Gastroesophageal sphincter (tissue), 4 donors: ENCODE measurements at regions not wholly inside any gene's neighbourhood (a gene's known extent, or its start where the extent isn't known, plus 50 kb on each side); places are given as distances from the start of the nearest gene placed in this dataset.

Experiments used
- ATAC-seq: fragments of 150-250 bp; one replicate; pipeline ENCODE4 v1.9.1; 2016; ENCODE audit warnings: mild to moderate bottlenecking, moderate library complexity
- H3K27ac ChIP-seq, 4 donors: fragments of 200-600 bp; sonication (generic) in 3 of 4; 1 replicate in 3 of 4; 2 replicates in 1 of 4; pipeline ENCODE4 v1.5.1; 2016 to 2019
- H3K27me3 ChIP-seq: fragments of 200-600 bp; sonication (generic); one replicate; pipeline ENCODE4 v1.5.1; 2019
- H3K36me3 ChIP-seq, 2 donors: fragments of 200-600 bp; sonication (generic); one replicate each; pipeline ENCODE4 v1.5.1; 2019; ENCODE audit warnings: control low read depth in 1 of 2
- H3K4me1 ChIP-seq, 3 donors: fragments of 200-600 bp; sonication (generic); 1 replicate in 2 of 3; 2 replicates in 1 of 3; pipeline ENCODE4 v1.5.1; 2016 to 2019; ENCODE audit warnings: control low read depth in 2 of 3
- H3K4me3 ChIP-seq, 2 donors: fragments of 200-600 bp; sonication (generic); one replicate each; pipeline ENCODE4 v1.5.1; 2019; ENCODE audit warnings: mild to moderate bottlenecking in 1 of 2, moderate library complexity in 1 of 2
- H3K9me3 ChIP-seq, 3 donors: fragments of 200-600 bp; sonication (generic); one replicate each; pipeline ENCODE4 v1.5.1; 2017 to 2019; ENCODE audit warnings: control low read depth in 2 of 3
- EP300 ChIP-seq: sonication (generic); formaldehyde crosslinking; IDR thresholded peaks from one replicate; pipeline ENCODE4 v1.6.1; 2017; ENCODE audit warnings: antibody characterized with exemption, mild to moderate bottlenecking
- POLR2A ChIP-seq, 2 donors: fragments of 450-650 bp; IDR thresholded peaks; one replicate each; pipeline ENCODE4 v1.6.1; 2017; ENCODE audit warnings: antibody characterized with exemption in 2 of 2, mild to moderate bottlenecking in 2 of 2, moderate library complexity in 1 of 2
- POLR2AphosphoS5 ChIP-seq: sonication (generic); formaldehyde crosslinking; IDR thresholded peaks from one replicate; pipeline ENCODE4 v1.6.1; 2017; ENCODE audit warnings: antibody characterized with exemption
- WGBS, 2 donors: methylation state at CpG; one replicate each; pipeline ENCODE4 v1.1.5; 2018; ENCODE audit warnings: low coverage in 1 of 2; 5-methylcytosine and 5-hydroxymethylcytosine counted together
- TF ChIP-seq, protein P1 (sequence below), 4 experiments: fragments of 200-600 bp in 2 of 4; fragments of 450-650 bp in 2 of 4; sonication (generic) in 1 of 4; IDR thresholded peaks; one replicate each; pipeline ENCODE4 v1.5.1; 2017 to 2019; ENCODE audit warnings: antibody characterized with exemption in 4 of 4, mild to moderate bottlenecking in 2 of 4, moderate library complexity in 2 of 4

DNA sequence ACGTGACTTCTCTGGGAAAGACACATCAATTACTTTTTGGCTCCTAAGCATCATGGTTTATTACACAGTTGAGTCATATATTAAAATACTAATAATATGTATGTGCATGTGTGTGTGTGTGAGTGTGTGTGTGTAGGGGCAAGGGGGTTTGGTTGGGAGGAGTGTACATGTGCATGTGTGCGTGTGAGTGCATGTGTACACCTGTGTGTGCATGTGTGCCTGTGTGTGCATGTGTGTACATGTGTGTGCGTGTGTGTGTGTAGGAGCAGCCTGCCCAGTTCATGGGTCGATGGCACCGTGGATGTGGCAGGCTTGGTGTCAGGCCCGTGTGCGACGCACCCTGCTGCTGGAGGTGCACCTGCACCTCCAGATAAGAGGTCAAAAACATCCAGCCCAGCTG is 99.0 kb upstream of the SNTG2 start:
- TF ChIP-seq POLR2A (IDR thresholded peaks at IDR 0.05) (no peak), EP300 (no peak), POLR2AphosphoS5 (no peak)
- TF ChIP-seq, protein P1, sequence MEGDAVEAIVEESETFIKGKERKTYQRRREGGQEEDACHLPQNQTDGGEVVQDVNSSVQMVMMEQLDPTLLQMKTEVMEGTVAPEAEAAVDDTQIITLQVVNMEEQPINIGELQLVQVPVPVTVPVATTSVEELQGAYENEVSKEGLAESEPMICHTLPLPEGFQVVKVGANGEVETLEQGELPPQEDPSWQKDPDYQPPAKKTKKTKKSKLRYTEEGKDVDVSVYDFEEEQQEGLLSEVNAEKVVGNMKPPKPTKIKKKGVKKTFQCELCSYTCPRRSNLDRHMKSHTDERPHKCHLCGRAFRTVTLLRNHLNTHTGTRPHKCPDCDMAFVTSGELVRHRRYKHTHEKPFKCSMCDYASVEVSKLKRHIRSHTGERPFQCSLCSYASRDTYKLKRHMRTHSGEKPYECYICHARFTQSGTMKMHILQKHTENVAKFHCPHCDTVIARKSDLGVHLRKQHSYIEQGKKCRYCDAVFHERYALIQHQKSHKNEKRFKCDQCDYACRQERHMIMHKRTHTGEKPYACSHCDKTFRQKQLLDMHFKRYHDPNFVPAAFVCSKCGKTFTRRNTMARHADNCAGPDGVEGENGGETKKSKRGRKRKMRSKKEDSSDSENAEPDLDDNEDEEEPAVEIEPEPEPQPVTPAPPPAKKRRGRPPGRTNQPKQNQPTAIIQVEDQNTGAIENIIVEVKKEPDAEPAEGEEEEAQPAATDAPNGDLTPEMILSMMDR (IDR thresholded peaks at IDR 0.05): no peak
- Histone ChIP-seq H3K4me3 (no peak overlapping the region), H3K4me1 (no peaks in the 10 kb centered on the region), H3K27me3 (peaks cover 3% of the 10 kb centered on the region), H3K36me3 (no peaks in the 10 kb centered on the region), H3K9me3 (no peaks in the 10 kb centered on the region), H3K27ac (no peak overlapping the region)
- 92 to 94% methylated on average over 2 to 8 of the region's 8 CpGs for WGBS, 2 donors
- ATAC-seq: no peak

DNA sequence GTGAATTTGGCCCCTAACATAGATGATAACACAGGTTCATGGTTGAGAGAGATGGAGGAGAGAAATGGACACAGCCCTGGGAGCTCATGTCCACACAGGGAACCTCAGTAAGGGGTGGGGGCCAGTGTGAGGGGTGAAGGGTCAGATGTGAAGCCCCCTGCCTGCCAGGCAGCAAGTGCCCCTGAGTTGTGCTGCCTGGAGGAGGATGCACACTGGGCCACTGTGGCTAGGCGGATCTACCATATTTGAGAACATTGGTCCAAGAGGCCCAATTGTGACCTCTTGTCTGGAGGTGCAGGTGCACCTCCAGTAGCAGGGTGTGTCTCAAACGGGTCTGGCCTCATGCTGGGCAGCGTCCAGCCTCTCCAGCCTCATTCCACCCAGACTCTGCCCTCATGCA is 99.6 kb upstream of the SNTG2 start:
- WGBS, 2 donors: 83 to 100% methylated on average over 1 to 2 of the region's 3 CpGs
- no peaks in the 10 kb centered on the region for H3K36me3 ChIP-seq
- no peaks in the 10 kb centered on the region for H3K4me1 ChIP-seq
- H3K27me3 ChIP-seq: peaks cover 3% of the 10 kb centered on the region
- H3K9me3 ChIP-seq: no peaks in the 10 kb centered on the region
- no peak for ATAC-seq
- no peak for TF ChIP-seq EP300
- TF ChIP-seq, protein P1 (IDR thresholded peaks at IDR 0.05): no peak
- no peak for TF ChIP-seq POLR2A (IDR thresholded peaks at IDR 0.05)
- TF ChIP-seq POLR2AphosphoS5: no peak
- H3K4me3 ChIP-seq: no peak overlapping the region
- H3K27ac ChIP-seq: no peak overlapping the region

DNA sequence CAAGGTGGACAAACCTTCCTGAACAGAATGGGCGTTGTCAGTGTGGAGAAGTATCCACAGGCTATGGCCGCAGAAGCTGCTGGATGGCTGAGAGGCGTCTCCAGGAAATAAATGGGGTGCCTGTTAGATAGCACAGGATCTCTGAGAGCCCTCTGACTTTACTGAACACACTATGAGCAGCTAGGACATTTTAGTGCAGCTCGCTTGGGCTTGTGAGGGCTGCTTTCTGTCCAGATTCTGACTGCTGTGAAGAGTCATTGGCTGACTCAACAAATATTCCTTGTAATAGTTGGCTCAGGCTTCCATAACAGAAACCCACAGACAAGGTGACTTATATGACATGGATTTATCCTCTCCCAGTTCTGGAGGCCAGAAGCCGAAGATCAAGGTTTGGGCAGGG is 100.2 kb upstream of the SNTG2 start:
- Histone ChIP-seq H3K4me3 (no peak overlapping the region), H3K27ac (no peak overlapping the region), H3K9me3 (no peaks in the 10 kb centered on the region), H3K36me3 (no peaks in the 10 kb centered on the region), H3K4me1 (no peaks in the 10 kb centered on the region), H3K27me3 (peaks cover 3% of the 10 kb centered on the region)
- no peak for ATAC-seq
- 64% methylated on average over 5 of the region's 5 CpGs; no CpG with 5 or more reads in 1 of the 2 donors for WGBS, 2 donors
- TF ChIP-seq, protein P1 (IDR thresholded peaks at IDR 0.05): no peak
- TF ChIP-seq EP300: no peak
- TF ChIP-seq POLR2AphosphoS5: no peak
- TF ChIP-seq POLR2A (IDR thresholded peaks at IDR 0.05): no peak

DNA sequence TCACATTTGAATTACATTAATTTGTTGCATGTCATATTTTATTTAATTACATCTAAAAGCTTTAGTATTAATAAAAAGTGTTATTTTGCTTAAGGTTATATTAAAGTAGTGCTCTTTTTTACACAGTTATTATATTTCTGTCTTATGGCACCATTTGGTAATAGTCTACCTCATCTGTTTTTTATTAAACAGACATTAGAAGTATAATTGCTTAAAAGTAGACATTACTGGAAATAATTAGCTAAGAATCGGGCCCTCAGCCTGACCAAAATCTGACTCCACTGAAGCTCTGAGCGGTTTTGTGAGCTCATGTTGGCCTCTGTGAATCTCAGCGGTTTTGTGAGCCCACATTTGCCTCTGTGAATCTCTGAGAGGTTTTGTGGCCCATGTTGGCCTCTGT is 102.5 kb upstream of the SNTG2 start:
- H3K4me1 ChIP-seq: no peaks in the 10 kb centered on the region
- WGBS, 2 donors: 42 to 63% methylated on average over 2 to 3 of the region's 3 CpGs
- no peaks in the 10 kb centered on the region for H3K9me3 ChIP-seq
- no peak for TF ChIP-seq POLR2AphosphoS5
- TF ChIP-seq POLR2A (IDR thresholded peaks at IDR 0.05): no peak
- no peak for TF ChIP-seq EP300
- TF ChIP-seq, protein P1 (IDR thresholded peaks at IDR 0.05): no peak
- no peaks in the 10 kb centered on the region for H3K36me3 ChIP-seq
- ATAC-seq: no peak
- peaks cover 3% of the 10 kb centered on the region for H3K27me3 ChIP-seq
- H3K4me3 ChIP-seq: no peak overlapping the region
- no peak overlapping the region for H3K27ac ChIP-seq

DNA sequence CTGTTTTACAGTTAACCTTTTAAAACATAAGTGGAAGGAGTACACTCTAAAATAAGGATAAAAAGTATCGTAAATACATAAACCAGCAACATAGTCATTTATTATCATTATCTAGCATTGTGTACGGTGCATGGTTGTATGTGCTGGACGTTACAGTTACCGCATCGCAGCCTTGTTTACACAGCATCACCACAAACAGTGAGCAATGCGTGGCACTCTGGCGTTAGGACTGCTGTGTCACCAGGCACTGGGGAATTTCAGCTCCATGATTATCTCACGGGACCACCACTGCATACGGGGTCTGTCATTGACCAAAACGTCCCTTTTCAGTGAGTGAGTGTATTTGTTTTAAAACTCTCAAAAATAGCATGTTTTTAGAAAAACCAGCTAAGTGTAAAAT is 103.0 kb upstream of the SNTG2 start:
- Histone ChIP-seq H3K27ac (no peak overlapping the region), H3K36me3 (no peaks in the 10 kb centered on the region), H3K4me1 (no peaks in the 10 kb centered on the region), H3K27me3 (peaks cover 3% of the 10 kb centered on the region), H3K4me3 (no peak overlapping the region), H3K9me3 (no peaks in the 10 kb centered on the region)
- ATAC-seq: no peak
- WGBS, 2 donors: 80 to 88% methylated on average over 10 of the region's 10 CpGs
- TF ChIP-seq, protein P1 (IDR thresholded peaks at IDR 0.05): no peak
